ENCODE measurements at regions not wholly inside any gene's neighbourhood (a gene's known extent, or its start where the extent isn't known, plus 50 kb on each side); places are given as distances from the start of the nearest gene placed in this dataset.

- TF ChIP-seq CTCF (IDR thresholded peaks at IDR 0.05; ENCODE audit: poor library complexity) (no peak), EZH2 (IDR thresholded peaks at IDR 0.05; ENCODE audit: borderline replicate concordance) (no peak)
Observed at GRCh38 chr18:10217211-10217610, 237.2 kb upstream of the APCDD1 start.

Data from hepatocyte (in vitro differentiated cells).